GM12875 (cell line): ENCODE measurements at regions not wholly inside any gene's neighbourhood (a gene's known extent, or its start where the extent isn't known, plus 50 kb on each side); places are given as distances from the start of the nearest gene placed in this dataset.

ENCODE experiments used
- H3K4me3 ChIP-seq: one replicate; pipeline ENCODE4 v1.5.1; 2011; ENCODE audit warnings: low read depth, low read length, control low read depth
- CTCF ChIP-seq: IDR thresholded peaks from 2 replicates; pipeline ENCODE4 v1.5.1; 2011; ENCODE audit warnings: low read depth, mild to moderate bottlenecking, control low read depth, inconsistent platforms, low read length, moderate library complexity, borderline replicate concordance; ENCODE audit not compliant: insufficient read depth

DNA sequence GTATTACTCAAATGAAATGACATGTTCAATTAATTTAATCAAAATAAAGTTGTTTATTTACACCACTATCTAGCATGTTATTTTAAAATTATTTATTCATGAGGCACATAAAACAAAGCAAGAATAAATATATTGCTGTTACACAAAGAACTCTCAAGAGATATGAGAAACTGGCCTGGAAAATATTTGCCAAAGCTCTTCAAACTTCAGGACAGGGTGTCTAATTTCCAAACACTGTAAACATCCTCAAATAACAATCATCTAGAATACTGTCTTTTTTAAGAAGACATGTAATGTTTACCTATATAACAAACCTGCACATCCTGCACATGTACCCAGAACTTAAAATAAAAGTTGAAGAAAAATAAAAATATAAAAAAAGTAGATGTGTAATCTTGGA, 876.6 kb downstream of the TUSC7 start:
- TF ChIP-seq CTCF = no peak
- no peak overlapping the region for H3K4me3 ChIP-seq

- no peak overlapping the region for H3K4me3 ChIP-seq
These were observed 877.8 kb downstream of the TUSC7 start for GRCh38 chr3:117587416-117587815.

GRCh38 chr3:117589454-117589853, 879.9 kb downstream of the TUSC7 start:
- TF ChIP-seq CTCF = no peak
- no peak overlapping the region for H3K4me3 ChIP-seq

More at GRCh38 chr3:117587416-117587815, 877.8 kb downstream of the TUSC7 start:
- no peak for TF ChIP-seq CTCF

DNA sequence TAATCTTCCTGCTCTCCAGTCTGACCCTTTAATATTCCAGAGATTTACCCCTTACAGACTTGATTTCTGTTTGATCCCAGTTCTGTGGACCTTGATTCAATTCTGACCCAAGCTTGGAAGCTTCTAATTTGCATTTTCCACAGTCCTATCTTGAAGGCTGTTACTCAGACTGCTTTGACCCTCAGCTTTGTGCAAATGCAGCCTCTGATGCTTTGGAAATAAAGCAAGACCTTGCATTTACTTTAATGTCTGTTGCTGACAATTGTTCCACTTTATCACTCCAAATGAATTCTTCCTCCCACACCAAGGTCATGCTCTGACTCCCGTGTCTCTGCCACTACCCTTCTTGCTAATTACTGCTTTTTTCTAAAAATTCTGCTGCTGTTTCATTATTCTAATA, 886.0 kb downstream of the TUSC7 start:
- H3K4me3 ChIP-seq = no peak overlapping the region
- no peak for TF ChIP-seq CTCF

DNA sequence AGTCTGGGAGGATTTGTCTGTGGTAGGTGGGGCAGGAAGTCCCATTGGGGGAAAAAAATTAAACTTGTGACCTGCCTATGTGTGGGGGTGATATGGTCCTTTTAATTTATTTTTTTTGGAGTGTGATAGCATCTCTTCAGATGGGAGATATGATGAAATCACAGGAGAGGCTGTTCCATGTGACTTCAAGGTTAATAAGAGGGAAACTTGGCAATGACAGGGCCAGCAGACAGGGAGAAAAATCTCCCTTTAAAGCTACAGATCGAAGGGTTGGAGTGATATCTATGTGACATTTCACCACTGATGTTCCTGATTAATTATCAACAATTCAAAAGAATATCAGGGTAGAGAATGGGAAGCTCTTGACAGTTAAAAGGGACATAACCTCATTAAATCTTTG, 886.9 kb downstream of the TUSC7 start:
- no peak for TF ChIP-seq CTCF
- H3K4me3 ChIP-seq = no peak overlapping the region

GRCh38 chr3:117597865-117598264, 888.3 kb downstream of the TUSC7 start:
- H3K4me3 ChIP-seq = no peak overlapping the region
- TF ChIP-seq CTCF = no peak

DNA sequence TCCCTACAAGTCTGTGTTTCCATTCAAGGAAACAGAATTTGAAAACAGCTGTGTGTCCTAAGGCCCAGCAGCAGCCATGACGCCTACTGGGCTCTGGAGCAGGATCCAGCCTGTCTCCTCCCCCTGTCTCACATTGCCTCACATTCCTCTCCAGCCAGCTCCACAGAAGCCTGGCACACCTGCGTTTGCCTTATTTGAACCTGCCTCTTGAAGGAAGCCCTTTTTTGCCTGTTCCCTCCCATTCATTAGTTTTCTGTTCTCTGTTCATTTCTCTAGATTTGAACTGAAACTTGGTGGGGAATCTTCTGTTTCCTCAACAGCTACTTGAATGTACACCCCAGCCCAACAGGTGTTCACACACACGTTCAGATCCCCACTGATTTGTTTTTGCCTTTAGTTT, 890.5 kb downstream of the TUSC7 start:
- no peak for TF ChIP-seq CTCF
- H3K4me3 ChIP-seq = no peak overlapping the region
